ENCODE measurements at regions not wholly inside any gene's neighbourhood (a gene's known extent, or its start where the extent isn't known, plus 50 kb on each side); places are given as distances from the start of the nearest gene placed in this dataset.

DNA sequence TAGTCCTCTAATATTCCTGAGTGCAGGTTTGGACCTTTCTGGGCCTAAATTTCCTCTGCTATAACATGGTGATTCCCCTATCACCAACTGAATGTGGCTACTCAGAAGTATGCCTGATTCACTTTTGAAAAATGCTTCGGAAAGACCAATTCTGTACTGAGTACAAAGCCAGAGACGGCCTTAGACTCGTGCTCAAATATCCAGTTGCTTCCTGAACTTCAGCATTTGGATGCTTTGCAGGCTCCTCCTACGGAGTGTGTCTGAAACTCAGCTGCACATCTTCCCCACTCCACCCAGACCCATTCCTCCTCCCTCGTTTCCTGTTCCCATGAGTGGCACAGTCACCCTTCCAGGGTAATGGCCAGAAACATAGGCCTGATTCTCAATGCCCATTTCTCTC lies 98.4 kb upstream of the GADD45A start:
- TF ChIP-seq, protein P1, sequence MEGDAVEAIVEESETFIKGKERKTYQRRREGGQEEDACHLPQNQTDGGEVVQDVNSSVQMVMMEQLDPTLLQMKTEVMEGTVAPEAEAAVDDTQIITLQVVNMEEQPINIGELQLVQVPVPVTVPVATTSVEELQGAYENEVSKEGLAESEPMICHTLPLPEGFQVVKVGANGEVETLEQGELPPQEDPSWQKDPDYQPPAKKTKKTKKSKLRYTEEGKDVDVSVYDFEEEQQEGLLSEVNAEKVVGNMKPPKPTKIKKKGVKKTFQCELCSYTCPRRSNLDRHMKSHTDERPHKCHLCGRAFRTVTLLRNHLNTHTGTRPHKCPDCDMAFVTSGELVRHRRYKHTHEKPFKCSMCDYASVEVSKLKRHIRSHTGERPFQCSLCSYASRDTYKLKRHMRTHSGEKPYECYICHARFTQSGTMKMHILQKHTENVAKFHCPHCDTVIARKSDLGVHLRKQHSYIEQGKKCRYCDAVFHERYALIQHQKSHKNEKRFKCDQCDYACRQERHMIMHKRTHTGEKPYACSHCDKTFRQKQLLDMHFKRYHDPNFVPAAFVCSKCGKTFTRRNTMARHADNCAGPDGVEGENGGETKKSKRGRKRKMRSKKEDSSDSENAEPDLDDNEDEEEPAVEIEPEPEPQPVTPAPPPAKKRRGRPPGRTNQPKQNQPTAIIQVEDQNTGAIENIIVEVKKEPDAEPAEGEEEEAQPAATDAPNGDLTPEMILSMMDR (IDR thresholded peaks at IDR 0.05; ENCODE audit: control extremely low read depth in 1 of 3, insufficient read depth in 1 of 3, low read depth in 1 of 3, low read length in 3 of 3), result no peak
- TF ChIP-seq CHD2 (IDR thresholded peaks at IDR 0.05; ENCODE audit: low read length) (no peak), JUN (IDR thresholded peaks at IDR 0.05; ENCODE audit: low read depth, low read length) (no peak), YY1 (IDR thresholded peaks at IDR 0.05; ENCODE audit: low read depth, low read length) (no peak), KDM1A (IDR thresholded peaks at IDR 0.05; ENCODE audit: borderline replicate concordance, low read length) (no peak), TEAD4 (IDR thresholded peaks at IDR 0.05; ENCODE audit: low read depth, low read length) (no peak), SIX5 (IDR thresholded peaks at IDR 0.05; ENCODE audit: low read depth, low read length) (no peak), POLR2AphosphoS5 (IDR thresholded peaks at IDR 0.05; ENCODE audit: low read depth, low read length) (no peak), POLR2A (IDR thresholded peaks at IDR 0.05; ENCODE audit: control extremely low read depth in 1 of 2, low read depth in 2 of 2, low read length in 2 of 2) (no peak), EZH2 (IDR thresholded peaks at IDR 0.05; ENCODE audit: low read depth, low read length, severe bottlenecking) (no peak), SUZ12 (IDR thresholded peaks at IDR 0.05; ENCODE audit: low read length) (no peak), FOSL1 (IDR thresholded peaks at IDR 0.05; ENCODE audit: insufficient read depth, low read depth, low read length) (no peak), RFX5 (IDR thresholded peaks at IDR 0.05; ENCODE audit: borderline replicate concordance, low read depth, low read length) (no peak)

Data from H1 (cell line).